ENCODE measurements at regions not wholly inside any gene's neighbourhood (a gene's known extent, or its start where the extent isn't known, plus 50 kb on each side); places are given as distances from the start of the nearest gene placed in this dataset.

- H3K27me3 ChIP-seq (ENCODE audit: control insufficient read depth in 2 of 2, insufficient read depth in 2 of 2, low read length in 2 of 2): no peaks in the 10 kb centered on the region
- H3K9ac ChIP-seq (ENCODE audit: insufficient read depth, low read length, poor library complexity, severe bottlenecking): no peak overlapping the region
- Mint-ChIP-seq H3K9me3 (peaks cover 6 to 17% (median 13%) of the 10 kb centered on the region in 7 donors), H3K27ac (peak overlapping the region in 2 of 7 donors; percentile 79 to 94), H3K36me3 (peaks cover 9% of the 10 kb centered on the region in 2 donors), H3K4me1 (peaks cover 59% of the 10 kb centered on the region), H3K27me3 (ENCODE audit: low read depth in 3 of 3) (peaks cover 0 to 1% (median 0%) of the 10 kb centered on the region in 3 donors), H3K4me3 (no peak overlapping the region)
- H3K4me3 ChIP-seq (replicated peaks in 1 of 3; ENCODE audit: low read depth in 2 of 3, low read length in 3 of 3): no peak overlapping the region
- H4K20me1 ChIP-seq (ENCODE audit: insufficient read depth, low read length): no peaks in the 10 kb centered on the region
- H3K36me3 ChIP-seq (replicated peaks in 1 of 2; ENCODE audit: control insufficient read depth in 1 of 2, insufficient read depth in 2 of 2, low read length in 2 of 2): peaks cover 0 to 8% of the 10 kb centered on the region in 2 donors
- TF ChIP-seq CTCF (IDR thresholded peaks at IDR 0.05): no peak
- H2AFZ ChIP-seq (ENCODE audit: insufficient read depth, low read depth, low read length, poor library complexity, severe bottlenecking): no peak overlapping the region
- 100% methylated on average over 1 of the region's 5 CpGs for WGBS (ENCODE audit: insufficient coverage)
- peaks cover 48 to 55% of the 10 kb centered on the region in 2 donors for H3K4me1 ChIP-seq (ENCODE audit: control insufficient read depth in 1 of 2, insufficient read depth in 2 of 2, low read length in 2 of 2)
- intact Hi-C loops (cut with micrococcal nuclease): loop anchor here in 1 of 2 donors (5.0 kb wide), 1 partner anchor 145 kb away; no protein-coding TSS in a partner anchor
- H3K9me3 ChIP-seq (replicated peaks in 1 of 2; ENCODE audit: control insufficient read depth in 1 of 2, insufficient read depth in 1 of 2, low read length in 2 of 2): peaks cover 11 to 12% of the 10 kb centered on the region in 2 donors
- no peaks in the 10 kb centered on the region for H3K79me2 ChIP-seq (ENCODE audit: insufficient read depth, low read length)
- no peak overlapping the region for H3K27ac ChIP-seq (ENCODE audit: low read depth in 1 of 2, low read length in 2 of 2)
- H3K4me2 ChIP-seq (replicated peaks; ENCODE audit: extremely low read depth, low read length, poor library complexity, severe bottlenecking): no peak overlapping the region
- no peak for DNase-seq
Measured at GRCh38 chr2:8532438-8532837, 149.4 kb upstream of the ID2 start.

GRCh38 chr2:8533923-8534322 lies 147.9 kb upstream of the ID2 start:
- peak overlapping the region; percentile 66 for H3K4me2 ChIP-seq (replicated peaks; ENCODE audit: extremely low read depth, low read length, poor library complexity, severe bottlenecking)
- DNase-seq: no peak
- H3K27me3 Mint-ChIP-seq (ENCODE audit: low read depth in 3 of 3): peaks cover 0 to 1% (median 0%) of the 10 kb centered on the region in 3 donors
- WGBS (ENCODE audit: insufficient coverage): 58% methylated on average over 3 of the region's 8 CpGs
- H3K9me3 ChIP-seq (replicated peaks in 1 of 2; ENCODE audit: control insufficient read depth in 1 of 2, insufficient read depth in 1 of 2, low read length in 2 of 2): peaks cover 11 to 12% of the 10 kb centered on the region in 2 donors
- intact Hi-C loops (cut with micrococcal nuclease): loop anchor here in 1 of 2 donors (5.0 kb wide), 1 partner anchor 143 kb away; no protein-coding TSS in a partner anchor
- TF ChIP-seq CTCF (IDR thresholded peaks at IDR 0.05): no peak
- peak overlapping the region; percentile 94 to 98 (median 98) for H3K27ac Mint-ChIP-seq
- peak overlapping the region; percentile 71 for H3K9ac ChIP-seq (ENCODE audit: insufficient read depth, low read length, poor library complexity, severe bottlenecking)
- H3K4me1 Mint-ChIP-seq: peaks cover 65% of the 10 kb centered on the region
- H3K36me3 Mint-ChIP-seq: peaks cover 7 to 9% of the 10 kb centered on the region in 2 donors
- H4K20me1 ChIP-seq (ENCODE audit: insufficient read depth, low read length): no peaks in the 10 kb centered on the region
- H3K27me3 ChIP-seq (ENCODE audit: control insufficient read depth in 2 of 2, insufficient read depth in 2 of 2, low read length in 2 of 2): no peaks in the 10 kb centered on the region
- H3K4me3 Mint-ChIP-seq: peak overlapping the region in 1 of 2 donors; percentile 73
- peaks cover 6 to 17% (median 13%) of the 10 kb centered on the region in 7 donors for H3K9me3 Mint-ChIP-seq
- peak overlapping the region; percentile 79 to 94 for H3K27ac ChIP-seq (ENCODE audit: low read depth in 1 of 2, low read length in 2 of 2)
- H2AFZ ChIP-seq (ENCODE audit: insufficient read depth, low read depth, low read length, poor library complexity, severe bottlenecking): peak overlapping the region; percentile 64
- H3K4me1 ChIP-seq (ENCODE audit: control insufficient read depth in 1 of 2, insufficient read depth in 2 of 2, low read length in 2 of 2): peaks cover 63 to 67% of the 10 kb centered on the region in 2 donors
- H3K36me3 ChIP-seq (replicated peaks in 1 of 2; ENCODE audit: control insufficient read depth in 1 of 2, insufficient read depth in 2 of 2, low read length in 2 of 2): peaks cover 0 to 8% of the 10 kb centered on the region in 2 donors
- H3K4me3 ChIP-seq (replicated peaks in 1 of 3; ENCODE audit: low read depth in 2 of 3, low read length in 3 of 3): peak overlapping the region in 1 of 3 experiments; percentile 55
- no peaks in the 10 kb centered on the region for H3K79me2 ChIP-seq (ENCODE audit: insufficient read depth, low read length)

Measured in CD14-positive monocyte (primary cell).